T-cell (primary cell): ENCODE measurements at regions not wholly inside any gene's neighbourhood (a gene's known extent, or its start where the extent isn't known, plus 50 kb on each side); places are given as distances from the start of the nearest gene placed in this dataset.

Source experiments
- ATAC-seq, 4 experiments: fragments of 200-7000 bp in 3 of 4; fragments of 150-1000 bp in 1 of 4; cut with Tn5 transposase; replicated peaks in 1 of 4; 1 replicate in 3 of 4; 2 replicates in 1 of 4; pipeline ENCODE4 v1.10.0; 2021; ENCODE audit warnings: moderate library complexity in 3 of 4, mild to moderate bottlenecking in 2 of 4, moderate number of reproducible peaks in 1 of 4
- CTCF ChIA-PET, 2 donors: fragments of 300-600 bp; sonication (Branson Sonifier 250); formaldehyde crosslinking; loops; one replicate each; lab custom pipeline; 2022; ENCODE audit warnings: antibody characterized with exemption in 2 of 2; lab: Charles Lee
- POLR2A ChIA-PET, 2 donors: fragments of 300-600 bp; sonication (Branson Sonifier 250); formaldehyde crosslinking; loops; one replicate each; lab custom pipeline; 2022; ENCODE audit warnings: antibody characterized with exemption in 2 of 2; lab: Charles Lee
- DNase-seq, 35 experiments: peaks; one replicate each; pipeline versions ENCODE4 v3.0.0 to v3.0.0-alpha.2; 2013 to 2023
- H3K27ac ChIP-seq: one replicate; pipeline ENCODE4 v1.5.1; 2013; ENCODE audit warnings: low read length
- H3K27me3 ChIP-seq, 2 experiments: replicated peaks in 1 of 2; 1 replicate in 1 of 2; 2 replicates in 1 of 2; pipeline versions ENCODE4 v1.6.1 to v1.7.0; 2013; ENCODE audit warnings: low read length in 1 of 2, mixed read lengths in 1 of 2; ENCODE audit not compliant: control insufficient read depth in 2 of 2, insufficient read depth in 2 of 2; ENCODE audit errors: extremely low read depth in 1 of 2
- H3K36me3 ChIP-seq, 2 donors: 1 replicate in 1 of 2; 2 replicates in 1 of 2; pipeline versions ENCODE4 v1.6.1 to v1.7.0; 2013; ENCODE audit warnings: low read length in 1 of 2; ENCODE audit not compliant: control insufficient read depth in 2 of 2, insufficient read depth in 1 of 2; ENCODE audit errors: extremely low read depth in 1 of 2
- H3K4me1 ChIP-seq, 2 experiments: 1 replicate in 1 of 2; 2 replicates in 1 of 2; pipeline versions ENCODE4 v1.6.1 to v1.7.0; 2013; ENCODE audit warnings: low read length in 2 of 2, mixed read lengths in 1 of 2; ENCODE audit not compliant: insufficient read depth in 2 of 2, control insufficient read depth in 1 of 2; ENCODE audit errors: extremely low read depth in 1 of 2
- H3K4me3 ChIP-seq, 2 donors: 1 replicate in 1 of 2; 2 replicates in 1 of 2; pipeline versions ENCODE4 v1.5.1 to v1.7.0; 2013; ENCODE audit warnings: mild to moderate bottlenecking in 2 of 2, low read length in 1 of 2, moderate library complexity in 1 of 2; ENCODE audit not compliant: control insufficient read depth in 1 of 2; ENCODE audit errors: extremely low read depth in 1 of 2
- H3K9me3 ChIP-seq: 2 replicates; pipeline ENCODE4 v1.7.0; 2013
- H3K27ac Mint-ChIP-seq, 2 donors: one replicate each; pipeline ENCODE4 v1.8.0; 2020 to 2021; ENCODE audit warnings: mild to moderate bottlenecking in 2 of 2, mixed read lengths in 2 of 2
- H3K27me3 Mint-ChIP-seq, 2 donors: one replicate each; pipeline ENCODE4 v1.8.0; 2021 to 2022; ENCODE audit warnings: mixed read lengths in 2 of 2
- H3K36me3 Mint-ChIP-seq: one replicate; pipeline ENCODE4 v1.8.0; 2021; ENCODE audit warnings: mixed read lengths
- H3K4me1 Mint-ChIP-seq, 3 donors: one replicate each; pipeline ENCODE4 v1.8.0; 2020 to 2022; ENCODE audit warnings: mixed read lengths in 3 of 3, mild to moderate bottlenecking in 1 of 3
- H3K4me3 Mint-ChIP-seq, 3 donors: one replicate each; pipeline ENCODE4 v1.8.0; 2020 to 2022; ENCODE audit warnings: mild to moderate bottlenecking in 3 of 3, mixed read lengths in 3 of 3, moderate library complexity in 3 of 3
- H3K9me3 Mint-ChIP-seq, 3 donors: one replicate each; pipeline ENCODE4 v1.8.0; 2020 to 2022; ENCODE audit warnings: mixed read lengths in 3 of 3
- WGBS: methylation state at CpG from one replicate; pipeline ENCODE4 v1.1.5; 2013; ENCODE audit warnings: missing lambda C conversion rate; ENCODE audit not compliant: insufficient coverage; 5-methylcytosine and 5-hydroxymethylcytosine counted together

DNA sequence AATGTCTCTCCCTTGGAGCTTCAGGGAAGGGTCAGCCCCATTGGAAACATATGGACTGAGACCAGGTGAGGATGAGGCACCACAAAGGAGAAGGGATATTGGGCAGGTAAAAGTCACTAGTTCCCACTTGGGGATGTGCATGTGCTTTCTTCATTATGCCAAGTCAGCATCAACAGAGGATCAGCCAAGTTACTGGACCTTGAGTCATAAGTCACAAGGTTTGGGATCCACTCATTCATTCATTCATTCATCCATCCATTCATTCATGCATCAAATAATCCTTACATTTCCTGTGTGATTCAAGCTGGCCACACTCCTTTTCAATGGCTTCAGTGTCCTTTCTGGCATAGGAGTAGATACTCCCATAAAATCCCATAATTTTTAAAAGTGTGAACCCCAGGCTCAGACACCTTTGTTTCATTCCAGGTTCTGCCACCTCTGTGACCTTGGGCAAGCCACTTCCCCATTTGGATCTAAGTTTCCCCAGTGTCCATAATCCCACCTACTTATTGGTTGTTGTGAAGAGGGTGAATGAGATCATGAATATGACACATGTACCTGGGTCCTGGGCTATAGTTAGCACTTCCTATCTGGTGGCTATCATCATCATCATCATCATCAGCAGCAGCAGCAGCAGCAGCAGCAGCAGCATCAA lies 162.1 kb upstream of the LHX5 start:
- Histone ChIP-seq H3K27me3 (peaks cover 4 to 9% of the 10 kb centered on the region in 2 experiments), H3K4me1 (no peaks in the 10 kb centered on the region), H3K27ac (no peak overlapping the region), H3K4me3 (no peak overlapping the region), H3K36me3 (no peaks in the 10 kb centered on the region), H3K9me3 (no peaks in the 10 kb centered on the region)
- Mint-ChIP-seq H3K9me3 (peaks cover 9 to 15% (median 12%) of the 10 kb centered on the region in 3 donors), H3K27me3 (peaks cover 10 to 15% of the 10 kb centered on the region in 2 donors), H3K4me3 (no peak overlapping the region), H3K36me3 (no peaks in the 10 kb centered on the region), H3K27ac (no peak overlapping the region), H3K4me1 (peaks cover 0 to 3% (median 0%) of the 10 kb centered on the region in 3 donors)
- ChIA-PET POLR2A (no interaction called here), CTCF (no interaction called here)
- DNase-seq = no peak
- ATAC-seq = no peak

DNA sequence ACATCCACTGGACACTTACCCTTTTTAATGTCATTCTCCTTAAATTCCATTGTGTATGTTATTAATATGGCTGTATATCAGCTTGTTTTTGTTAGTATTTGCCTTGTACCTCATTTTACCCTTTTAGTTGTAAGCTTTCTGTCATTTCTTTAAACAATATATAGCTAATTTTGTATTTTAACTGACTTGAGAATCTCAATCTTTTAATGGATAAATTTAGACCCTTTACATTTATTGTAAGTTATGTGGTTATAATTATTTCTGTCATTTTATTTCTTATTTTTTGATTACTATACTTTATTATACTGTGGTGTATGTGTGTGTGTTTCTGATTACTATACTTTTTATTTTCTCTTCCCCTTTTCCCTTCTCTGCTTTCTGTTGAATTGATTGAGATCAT lies 159.0 kb upstream of the LHX5 start:
- H3K4me3 Mint-ChIP-seq = no peak overlapping the region
- POLR2A ChIA-PET = no interaction called here
- Histone ChIP-seq H3K4me3 (no peak overlapping the region), H3K4me1 (no peaks in the 10 kb centered on the region), H3K27ac (no peak overlapping the region), H3K9me3 (no peaks in the 10 kb centered on the region), H3K36me3 (no peaks in the 10 kb centered on the region), H3K27me3 (peaks cover 0 to 2% of the 10 kb centered on the region in 2 experiments)
- H3K4me1 Mint-ChIP-seq = no peaks in the 10 kb centered on the region
- H3K27ac Mint-ChIP-seq = no peak overlapping the region
- DNase-seq (no peak), ATAC-seq (no peak)
- peaks cover 10 to 12% of the 10 kb centered on the region in 2 donors for H3K27me3 Mint-ChIP-seq
- CTCF ChIA-PET = no interaction called here
- peaks cover 17 to 30% (median 19%) of the 10 kb centered on the region in 3 donors for H3K9me3 Mint-ChIP-seq
- H3K36me3 Mint-ChIP-seq = no peaks in the 10 kb centered on the region

DNA sequence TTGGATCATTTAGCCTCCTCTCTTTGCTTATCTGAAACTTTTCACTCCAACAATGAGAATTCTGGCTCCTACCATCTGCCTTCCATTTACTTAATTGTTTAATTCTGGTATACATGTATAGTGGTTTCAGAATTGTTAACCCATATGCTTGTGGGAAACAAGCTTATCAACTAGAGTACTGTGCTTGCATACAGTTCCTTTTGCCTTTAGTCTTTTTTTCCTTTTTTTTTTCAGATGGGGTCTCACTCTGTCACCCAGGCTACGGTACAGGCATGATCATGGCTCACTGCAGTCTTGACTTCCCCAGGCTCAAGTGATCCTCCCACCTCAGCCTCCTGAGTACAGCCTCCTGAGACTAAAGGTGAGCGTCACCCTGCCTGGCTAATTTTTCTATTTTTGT lies 153.8 kb upstream of the LHX5 start:
- CTCF ChIA-PET = no interaction called here

DNA sequence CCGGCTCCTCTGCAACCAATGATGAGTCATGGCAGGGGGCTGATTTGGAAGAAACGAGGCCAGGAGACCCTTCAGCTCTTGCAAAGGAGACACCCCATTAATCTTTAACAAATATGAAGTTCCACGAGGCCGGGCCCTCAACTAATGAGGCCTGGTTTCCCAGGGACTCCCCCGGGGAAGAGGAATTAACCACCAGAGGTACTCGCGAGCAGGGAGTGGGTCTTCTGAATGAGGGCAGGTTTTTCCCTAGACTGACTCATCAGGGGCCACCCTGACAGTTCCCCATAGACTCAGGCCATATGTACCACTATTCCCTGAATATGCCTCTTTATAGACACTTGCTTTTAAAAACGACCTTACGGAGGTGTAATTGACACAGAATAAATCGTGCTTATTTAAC lies 150.7 kb upstream of the LHX5 start:
- no peak overlapping the region for H3K4me3 ChIP-seq
- Mint-ChIP-seq H3K27me3 (peaks cover 15 to 20% of the 10 kb centered on the region in 2 donors), H3K36me3 (no peaks in the 10 kb centered on the region), H3K4me1 (no peaks in the 10 kb centered on the region), H3K27ac (no peak overlapping the region), H3K4me3 (no peak overlapping the region), H3K9me3 (peaks cover 6 to 18% (median 12%) of the 10 kb centered on the region in 3 donors)
- DNase-seq (no peak), ATAC-seq (no peak)
- POLR2A ChIA-PET = interaction anchor here in 1 of 2 donors (0.7 kb wide), 1 partner anchor 40 kb away, joined by 3 read pairs; no protein-coding TSS in a partner anchor
- no CpG with 5 or more reads among the region's 10 CpGs for WGBS
- CTCF ChIA-PET = no interaction called here
- H3K36me3 ChIP-seq = no peaks in the 10 kb centered on the region
- peaks cover 0 to 10% of the 10 kb centered on the region in 2 experiments for H3K27me3 ChIP-seq
- H3K4me1 ChIP-seq = no peaks in the 10 kb centered on the region
- no peaks in the 10 kb centered on the region for H3K9me3 ChIP-seq
- H3K27ac ChIP-seq = no peak overlapping the region

More for the DNA sequence above, 153.8 kb upstream of the LHX5 start:
- Histone ChIP-seq H3K27me3 (peaks cover 0 to 3% of the 10 kb centered on the region in 2 experiments), H3K36me3 (no peaks in the 10 kb centered on the region), H3K27ac (no peak overlapping the region), H3K9me3 (no peaks in the 10 kb centered on the region), H3K4me3 (no peak overlapping the region), H3K4me1 (no peaks in the 10 kb centered on the region)
- POLR2A ChIA-PET = no interaction called here
- DNase-seq = no peak
- no peak for ATAC-seq
- 60% methylated on average over 1 of the region's 2 CpGs for whole genome bisulfite sequencing
- Mint-ChIP-seq H3K36me3 (no peaks in the 10 kb centered on the region), H3K4me3 (no peak overlapping the region), H3K27me3 (peaks cover 14 to 23% of the 10 kb centered on the region in 2 donors), H3K4me1 (no peaks in the 10 kb centered on the region), H3K27ac (no peak overlapping the region), H3K9me3 (peaks cover 15 to 32% (median 18%) of the 10 kb centered on the region in 3 donors)

DNA sequence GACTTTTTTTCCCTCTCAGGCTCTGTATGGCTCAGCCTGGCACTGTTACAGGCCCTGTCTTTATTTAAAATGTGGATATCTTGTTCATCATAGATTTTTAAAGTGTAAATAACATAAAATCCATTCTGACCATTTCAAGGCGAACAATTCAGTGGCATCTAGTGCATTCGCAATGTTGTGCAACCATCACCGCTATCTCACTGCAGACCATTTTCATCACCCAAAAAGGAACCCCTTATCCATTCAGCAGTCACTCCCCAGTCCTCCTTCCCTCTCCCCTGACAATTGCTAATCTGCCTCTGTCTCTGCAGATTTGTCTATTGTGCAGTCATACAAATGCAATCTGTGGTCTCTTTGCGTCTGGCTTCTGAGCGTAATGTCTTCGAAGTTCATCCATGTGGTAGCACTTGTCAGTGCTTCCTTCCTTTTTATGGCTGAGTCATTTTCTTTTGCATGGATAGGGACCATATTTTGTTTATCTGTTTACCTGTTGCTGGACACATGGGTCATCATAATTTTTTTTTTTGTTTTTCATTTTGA lies 148.8 kb upstream of the LHX5 start:
- ChIA-PET CTCF (no interaction called here), POLR2A (no interaction called here)
- Histone ChIP-seq H3K36me3 (no peaks in the 10 kb centered on the region), H3K27me3 (peaks cover 0 to 14% of the 10 kb centered on the region in 2 experiments), H3K9me3 (no peaks in the 10 kb centered on the region), H3K27ac (no peak overlapping the region), H3K4me3 (no peak overlapping the region), H3K4me1 (no peaks in the 10 kb centered on the region)
- H3K27me3 Mint-ChIP-seq = peaks cover 20 to 27% of the 10 kb centered on the region in 2 donors
- ATAC-seq (no peak), DNase-seq (no peak)
- no peaks in the 10 kb centered on the region for H3K36me3 Mint-ChIP-seq
- no peak overlapping the region for H3K27ac Mint-ChIP-seq
- H3K4me1 Mint-ChIP-seq = no peaks in the 10 kb centered on the region
- H3K9me3 Mint-ChIP-seq = peaks cover 2 to 7% (median 3%) of the 10 kb centered on the region in 3 donors
- 69% methylated on average over 6 of the region's 6 CpGs for WGBS
- H3K4me3 Mint-ChIP-seq = no peak overlapping the region

DNA sequence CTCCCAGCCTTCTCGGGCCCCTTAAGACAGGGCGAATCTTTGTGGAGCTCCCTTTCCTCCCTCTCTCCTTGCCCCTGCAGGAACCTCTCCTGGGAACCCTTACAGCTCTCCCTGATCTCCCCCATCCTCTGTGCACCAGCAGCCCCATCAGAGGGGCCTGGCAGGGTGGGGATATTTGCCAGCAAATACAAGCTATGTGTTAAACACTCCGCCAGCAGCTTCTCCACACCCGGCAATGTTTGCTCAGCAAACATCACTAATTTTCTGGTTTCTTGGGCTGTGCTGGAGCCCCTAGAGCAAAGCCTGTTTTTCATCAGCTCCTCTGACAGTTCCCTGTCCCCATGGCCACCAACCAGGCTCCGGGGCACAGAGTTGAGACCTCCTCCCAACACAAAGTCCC lies 147.5 kb upstream of the LHX5 start:
- DNase-seq = no peak
- H3K27ac Mint-ChIP-seq = no peak overlapping the region
- Histone ChIP-seq H3K27me3 (peaks cover 0 to 14% of the 10 kb centered on the region in 2 experiments), H3K4me3 (no peak overlapping the region), H3K36me3 (no peaks in the 10 kb centered on the region), H3K4me1 (no peaks in the 10 kb centered on the region), H3K9me3 (no peaks in the 10 kb centered on the region), H3K27ac (no peak overlapping the region)
- WGBS = 60% methylated on average over 4 of the region's 5 CpGs
- H3K4me1 Mint-ChIP-seq = no peaks in the 10 kb centered on the region
- no peak for ATAC-seq
- ChIA-PET POLR2A (no interaction called here), CTCF (no interaction called here)
- no peaks in the 10 kb centered on the region for H3K36me3 Mint-ChIP-seq
- peaks cover 0 to 8% (median 4%) of the 10 kb centered on the region in 3 donors for H3K9me3 Mint-ChIP-seq
- H3K4me3 Mint-ChIP-seq = no peak overlapping the region
- peaks cover 27 to 39% of the 10 kb centered on the region in 2 donors for H3K27me3 Mint-ChIP-seq
